ENCODE measurements at regions not wholly inside any gene's neighbourhood (a gene's known extent, or its start where the extent isn't known, plus 50 kb on each side); places are given as distances from the start of the nearest gene placed in this dataset.
A peak's percentile ranks its signal among the peaks of the same experiment; 100 is the strongest.

- no peak for DNase-seq
Measured at GRCh38 chr4:23741681-23742191, 148.1 kb downstream of the PPARGC1A start.

- DNase-seq, result no peak
Measured at GRCh38 chr4:23737571-23737970, 152.3 kb downstream of the PPARGC1A start.

- DNase-seq, result no peak
Measured at GRCh38 chr4:23736466-23736865, 153.4 kb downstream of the PPARGC1A start.

GRCh38 chr4:23734000-23734399 is 155.8 kb downstream of the PPARGC1A start:
- DNase-seq, result no peak

- DNase-seq, result no peak
Measured at GRCh38 chr4:23733476-23733875, 156.4 kb downstream of the PPARGC1A start.

- no peak for DNase-seq
Measured at GRCh38 chr4:23730998-23731397, 158.8 kb downstream of the PPARGC1A start.

GRCh38 chr4:23728971-23729370 is 160.9 kb downstream of the PPARGC1A start:
- no peak for DNase-seq

- DNase-seq, result no peak
Measured at GRCh38 chr4:23728393-23728792, 161.5 kb downstream of the PPARGC1A start.

GRCh38 chr4:23720556-23720955 is 169.3 kb downstream of the PPARGC1A start:
- DNase-seq, result no peak

- DNase-seq, result no peak
Measured at GRCh38 chr4:23718435-23718834, 171.4 kb downstream of the PPARGC1A start.

GRCh38 chr4:23717528-23718248 is 172.2 kb downstream of the PPARGC1A start:
- DNase-seq, result peak; percentile 3

- DNase-seq, result no peak
Measured at GRCh38 chr4:23710298-23710697, 179.5 kb downstream of the PPARGC1A start.

GRCh38 chr4:23707652-23708026 is 182.2 kb downstream of the PPARGC1A start:
- no peak for DNase-seq

- DNase-seq, result no peak
Measured at GRCh38 chr4:23706972-23707651, 182.7 kb downstream of the PPARGC1A start.

- no peak for DNase-seq
Measured at GRCh38 chr4:23700197-23700596, 189.7 kb downstream of the PPARGC1A start.

- no peak for DNase-seq
Measured at GRCh38 chr4:23697722-23698121, 192.1 kb downstream of the PPARGC1A start.

GRCh38 chr4:23697001-23697528 is 192.8 kb downstream of the PPARGC1A start:
- DNase-seq, result peak; percentile 94

- peak; percentile 1 for DNase-seq
Measured at GRCh38 chr4:23686169-23686897, 203.5 kb downstream of the PPARGC1A start.

GRCh38 chr4:23685471-23685870 is 204.4 kb downstream of the PPARGC1A start:
- no peak for DNase-seq

- DNase-seq, result no peak
Measured at GRCh38 chr4:23680671-23681518, 209.0 kb downstream of the PPARGC1A start.

- no peak for DNase-seq
Measured at GRCh38 chr4:23674694-23675093, 215.2 kb downstream of the PPARGC1A start.

GRCh38 chr4:23667659-23668058 is 222.2 kb downstream of the PPARGC1A start:
- DNase-seq, result no peak
